ENCODE measurements at regions not wholly inside any gene's neighbourhood (a gene's known extent, or its start where the extent isn't known, plus 50 kb on each side); places are given as distances from the start of the nearest gene placed in this dataset.

- TF ChIP-seq CTCF (IDR thresholded peaks at IDR 0.05) (no peak), EZH2 (IDR thresholded peaks at IDR 0.05) (no peak), EZH2phosphoT487 (IDR thresholded peaks at IDR 0.05) (no peak)
These were observed 86.2 kb upstream of the CACUL1 start for GRCh38 chr10:118840776-118841468.
